Central memory CD8-positive, alpha-beta T cell (primary cell): ENCODE measurements at regions not wholly inside any gene's neighbourhood (a gene's known extent, or its start where the extent isn't known, plus 50 kb on each side); places are given as distances from the start of the nearest gene placed in this dataset.
"Not testable (repeated sequence)": the region's sequence is repeated elsewhere in the genome, so short reads cannot be mapped to it uniquely, and the experiment has no call there.

Source experiments
- ATAC-seq: fragments of 150-1000 bp; cut with Tn5 transposase; replicated peaks from 2 replicates; pipeline ENCODE4 v1.10.0; 2022; ENCODE audit warnings: mild to moderate bottlenecking, moderate FRiP score, moderate number of reproducible peaks; ENCODE audit not compliant: poor library complexity, severe bottlenecking; ENCODE audit errors: extremely low read depth
- DNase-seq, 2 donors: peaks; one replicate each; pipeline ENCODE4 v3.0.0; 2021; ENCODE audit warnings: low spot score in 2 of 2
- H3K27ac Mint-ChIP-seq: one replicate; pipeline ENCODE4 v1.8.0; 2022; ENCODE audit warnings: low read depth, mild to moderate bottlenecking, moderate library complexity, mixed read lengths
- H3K27me3 Mint-ChIP-seq: one replicate; pipeline ENCODE4 v1.8.0; 2022; ENCODE audit warnings: mixed read lengths
- H3K36me3 Mint-ChIP-seq: one replicate; pipeline ENCODE4 v1.8.0; 2022; ENCODE audit warnings: mild to moderate bottlenecking, moderate library complexity, mixed read lengths; ENCODE audit not compliant: insufficient read depth
- H3K4me1 Mint-ChIP-seq: one replicate; pipeline ENCODE4 v1.8.0; 2022; ENCODE audit warnings: mixed read lengths
- H3K4me3 Mint-ChIP-seq: one replicate; pipeline ENCODE4 v1.8.0; 2022; ENCODE audit warnings: mild to moderate bottlenecking, moderate library complexity, mixed read lengths
- H3K9me3 Mint-ChIP-seq: one replicate; pipeline ENCODE4 v1.8.0; 2022; ENCODE audit warnings: mixed read lengths

GRCh38 chr4:154125340-154125739, 336.5 kb upstream of the SFRP2 start:
- Mint-ChIP-seq H3K4me3 (no peak overlapping the region), H3K27ac (no peak overlapping the region), H3K36me3 (no peaks in the 10 kb centered on the region), H3K27me3 (peaks cover 34% of the 10 kb centered on the region), H3K9me3 (no peaks in the 10 kb centered on the region), H3K4me1 (no peaks in the 10 kb centered on the region)
- DNase-seq: no peak
- ATAC-seq: no peak

GRCh38 chr4:154124539-154125255, 335.8 kb upstream of the SFRP2 start:
- no peak overlapping the region for H3K27ac Mint-ChIP-seq
- no peaks in the 10 kb centered on the region for H3K9me3 Mint-ChIP-seq
- H3K36me3 Mint-ChIP-seq: no peaks in the 10 kb centered on the region
- H3K27me3 Mint-ChIP-seq: peaks cover 34% of the 10 kb centered on the region
- no peaks in the 10 kb centered on the region for H3K4me1 Mint-ChIP-seq
- ATAC-seq: no peak
- no peak overlapping the region for H3K4me3 Mint-ChIP-seq
- DNase-seq: no peak

DNA sequence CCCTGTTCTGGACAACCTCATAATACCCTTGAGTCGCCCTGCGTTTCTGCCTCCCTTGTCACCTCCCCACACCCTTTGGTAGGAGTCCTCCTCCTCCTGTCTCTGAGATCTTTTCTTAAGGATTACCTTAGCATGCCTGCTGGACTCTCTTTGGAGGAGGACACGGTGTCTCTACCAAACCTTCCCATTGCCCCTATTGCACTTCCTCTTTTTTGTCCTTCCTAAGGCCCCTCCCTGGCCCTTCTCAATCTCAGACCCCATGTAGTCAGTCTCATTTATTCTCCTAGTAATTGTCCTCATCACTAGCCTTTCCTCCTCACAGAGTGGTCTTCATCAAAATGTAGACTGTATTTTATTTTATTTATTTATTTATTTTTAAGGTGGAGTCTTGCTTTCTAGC, 335.0 kb upstream of the SFRP2 start:
- ATAC-seq (no peak), DNase-seq (no peak)
- Mint-ChIP-seq H3K4me1 (no peaks in the 10 kb centered on the region), H3K4me3 (no peak overlapping the region), H3K27me3 (peaks cover 34% of the 10 kb centered on the region), H3K9me3 (no peaks in the 10 kb centered on the region), H3K36me3 (no peaks in the 10 kb centered on the region), H3K27ac (no peak overlapping the region)

GRCh38 chr4:154120690-154121345, 331.9 kb upstream of the SFRP2 start:
- no peak overlapping the region for H3K4me3 Mint-ChIP-seq
- H3K27me3 Mint-ChIP-seq: peaks cover 12% of the 10 kb centered on the region
- ATAC-seq (no peak), DNase-seq (no peak)
- H3K9me3 Mint-ChIP-seq: no peaks in the 10 kb centered on the region
- no peaks in the 10 kb centered on the region for H3K36me3 Mint-ChIP-seq
- H3K27ac Mint-ChIP-seq: no peak overlapping the region
- H3K4me1 Mint-ChIP-seq: no peaks in the 10 kb centered on the region

- H3K4me1 Mint-ChIP-seq: no peaks in the 10 kb centered on the region
- ATAC-seq: no peak
- peaks cover 5% of the 10 kb centered on the region for H3K27me3 Mint-ChIP-seq
Observed at GRCh38 chr4:154120006-154120676, 331.3 kb upstream of the SFRP2 start.

DNA sequence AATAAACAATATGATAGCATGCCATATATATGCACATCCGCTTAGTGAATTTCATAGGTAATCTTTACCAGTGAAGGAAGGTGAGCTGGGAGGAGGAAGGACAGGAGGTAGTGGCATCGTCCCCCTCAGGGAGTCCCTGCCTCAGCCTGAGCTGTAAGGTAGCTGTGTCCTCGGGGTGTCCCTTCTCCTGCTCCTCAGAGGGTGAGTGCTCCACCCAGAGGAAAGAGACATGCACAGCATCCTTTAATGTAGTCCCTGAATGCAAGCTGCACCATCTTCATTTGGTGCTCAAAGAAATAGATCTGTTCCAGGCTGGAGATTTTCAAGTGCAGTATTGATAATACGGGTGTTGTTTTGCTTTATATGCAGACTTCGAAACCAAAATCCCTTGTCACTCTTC, 330.4 kb upstream of the SFRP2 start:
- DNase-seq: no peak
- Mint-ChIP-seq H3K4me1 (no peaks in the 10 kb centered on the region), H3K36me3 (peaks cover 2% of the 10 kb centered on the region)

More at GRCh38 chr4:154120006-154120676, 331.3 kb upstream of the SFRP2 start:
- no peak for DNase-seq
- Mint-ChIP-seq H3K9me3 (no peaks in the 10 kb centered on the region), H3K36me3 (no peaks in the 10 kb centered on the region), H3K27ac (no peak overlapping the region), H3K4me3 (no peak overlapping the region)

GRCh38 chr4:154117726-154118125, 328.8 kb upstream of the SFRP2 start:
- not testable (repeated sequence) for H3K27ac Mint-ChIP-seq, H3K4me3 Mint-ChIP-seq, DNase-seq, H3K4me1 Mint-ChIP-seq, H3K9me3 Mint-ChIP-seq, ATAC-seq, H3K27me3 Mint-ChIP-seq, H3K36me3 Mint-ChIP-seq

More for the DNA sequence above, 330.4 kb upstream of the SFRP2 start:
- H3K27me3 Mint-ChIP-seq: no peaks in the 10 kb centered on the region
- ATAC-seq: no peak
- H3K9me3 Mint-ChIP-seq: peaks cover 3% of the 10 kb centered on the region
- no peak overlapping the region for H3K4me3 Mint-ChIP-seq
- no peak overlapping the region for H3K27ac Mint-ChIP-seq

DNA sequence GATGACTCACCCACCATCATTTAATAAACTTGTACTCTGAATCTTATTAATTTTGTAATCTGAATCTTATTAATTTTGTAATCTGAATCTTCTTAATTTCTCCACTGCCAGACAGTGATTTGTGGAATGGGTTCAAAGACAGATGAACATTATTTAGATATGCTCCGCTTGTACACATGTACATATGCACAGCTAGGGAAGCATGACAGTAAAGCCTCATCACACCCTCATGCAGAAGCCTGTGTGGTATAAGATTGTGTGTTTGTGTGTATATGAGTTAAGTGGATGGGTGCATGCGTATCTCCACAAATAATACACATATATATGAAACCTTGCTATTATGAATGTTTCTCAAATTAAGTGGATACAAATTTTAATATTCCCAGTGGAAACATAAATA, 318.5 kb upstream of the SFRP2 start:
- Mint-ChIP-seq H3K27me3 (peaks cover 33% of the 10 kb centered on the region), H3K4me3 (no peak overlapping the region), H3K36me3 (no peaks in the 10 kb centered on the region), H3K27ac (no peak overlapping the region), H3K4me1 (no peaks in the 10 kb centered on the region), H3K9me3 (peaks cover 18% of the 10 kb centered on the region)
- ATAC-seq (no peak), DNase-seq (no peak)

- Mint-ChIP-seq H3K9me3 (no peaks in the 10 kb centered on the region), H3K36me3 (peaks cover 1% of the 10 kb centered on the region), H3K4me1 (no peaks in the 10 kb centered on the region), H3K4me3 (no peak overlapping the region), H3K27me3 (peaks cover 16% of the 10 kb centered on the region), H3K27ac (no peak overlapping the region)
- DNase-seq (no peak), ATAC-seq (no peak)
Observed at GRCh38 chr4:154088741-154089140, 299.9 kb upstream of the SFRP2 start.

DNA sequence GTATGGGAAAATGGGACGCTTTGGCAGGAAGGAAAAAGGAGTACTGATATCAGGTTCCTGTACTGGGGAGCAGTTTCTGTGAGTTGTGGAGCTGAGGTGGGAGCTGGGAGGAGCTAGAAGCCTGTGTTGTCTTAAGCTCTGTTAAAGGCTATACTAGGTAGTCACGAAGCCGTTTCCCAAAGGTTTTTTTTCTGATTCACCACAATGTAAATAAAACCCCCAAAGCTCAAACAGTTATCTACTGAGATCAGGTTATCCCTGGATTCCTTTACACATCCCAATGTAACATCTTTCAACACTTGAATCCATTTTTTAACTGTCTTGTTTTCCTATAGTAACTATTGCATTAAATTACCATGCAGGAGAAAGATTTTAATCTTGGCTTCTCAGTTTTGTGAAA, 297.4 kb upstream of the SFRP2 start:
- no peak for ATAC-seq
- H3K27me3 Mint-ChIP-seq: peaks cover 16% of the 10 kb centered on the region
- H3K4me3 Mint-ChIP-seq: no peak overlapping the region
- H3K36me3 Mint-ChIP-seq: no peaks in the 10 kb centered on the region
- H3K4me1 Mint-ChIP-seq: no peaks in the 10 kb centered on the region
- DNase-seq: no peak
- H3K27ac Mint-ChIP-seq: no peak overlapping the region
- no peaks in the 10 kb centered on the region for H3K9me3 Mint-ChIP-seq

- peaks cover 2% of the 10 kb centered on the region for H3K36me3 Mint-ChIP-seq
- H3K9me3 Mint-ChIP-seq: no peaks in the 10 kb centered on the region
- no peak overlapping the region for H3K4me3 Mint-ChIP-seq
- ATAC-seq (no peak), DNase-seq (no peak)
- H3K4me1 Mint-ChIP-seq: no peaks in the 10 kb centered on the region
- peaks cover 16% of the 10 kb centered on the region for H3K27me3 Mint-ChIP-seq
- H3K27ac Mint-ChIP-seq: no peak overlapping the region
Observed at GRCh38 chr4:154084864-154085263, 296.0 kb upstream of the SFRP2 start.

- ATAC-seq: no peak
- Mint-ChIP-seq H3K9me3 (no peaks in the 10 kb centered on the region), H3K4me1 (no peaks in the 10 kb centered on the region), H3K36me3 (peaks cover 2% of the 10 kb centered on the region), H3K27me3 (peaks cover 16% of the 10 kb centered on the region), H3K27ac (no peak overlapping the region), H3K4me3 (no peak overlapping the region)
- DNase-seq: no peak
Observed at GRCh38 chr4:154082760-154083535, 294.1 kb upstream of the SFRP2 start.
